GM21723 (cell line): ENCODE measurements at regions not wholly inside any gene's neighbourhood (a gene's known extent, or its start where the extent isn't known, plus 50 kb on each side); places are given as distances from the start of the nearest gene placed in this dataset.
"Not testable (repeated sequence)": the region's sequence is repeated elsewhere in the genome, so short reads cannot be mapped to it uniquely, and the experiment has no call there.

Experiments used
- ATAC-seq: cut with Tn5 transposase; IDR thresholded peaks from one replicate; pipeline ENCODE4 v1.9.1; 2021; ENCODE audit warnings: mild to moderate bottlenecking, moderate library complexity; ENCODE audit not compliant: unreplicated experiment

DNA sequence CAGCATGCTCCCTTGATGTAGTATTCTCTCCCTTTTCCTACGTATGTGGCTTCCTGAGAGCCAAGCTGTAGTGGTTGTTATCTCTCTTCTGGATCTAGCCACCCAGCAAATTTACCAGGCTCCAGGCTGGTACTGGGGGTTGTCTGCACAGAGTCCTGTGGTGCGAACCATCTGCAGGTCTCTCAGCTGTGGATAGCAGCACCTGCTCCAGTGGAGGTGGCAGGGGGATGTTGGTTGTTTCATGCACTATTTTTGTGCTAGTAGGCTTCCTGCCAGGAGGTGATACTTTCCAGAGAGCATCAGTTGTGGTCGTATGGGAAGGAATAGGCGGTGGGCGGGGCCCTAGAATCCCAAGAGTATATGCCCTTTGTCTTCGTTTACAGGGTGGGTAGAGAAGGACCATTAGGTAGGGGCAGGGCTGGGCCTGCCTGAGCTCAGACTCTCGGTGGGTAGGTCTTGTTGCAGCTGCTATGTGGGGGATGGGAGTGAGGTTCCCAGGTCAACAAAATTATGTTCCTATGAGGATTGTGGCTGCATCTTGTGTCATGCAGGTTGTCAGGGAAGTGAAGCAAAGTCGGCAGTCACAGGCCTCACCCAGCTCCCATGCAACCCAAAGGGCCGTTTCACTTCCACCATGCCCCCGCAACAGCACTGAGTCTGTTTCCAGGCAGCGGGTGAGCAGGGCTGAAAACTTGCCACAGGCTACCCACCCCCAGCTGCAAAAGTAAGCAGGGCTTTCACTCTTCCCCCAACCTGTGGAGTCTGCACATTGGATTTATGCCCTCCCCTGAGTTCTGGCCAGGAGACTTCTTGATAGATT is 1139.5 kb downstream of the BCL11A start:
- no peak for ATAC-seq

DNA sequence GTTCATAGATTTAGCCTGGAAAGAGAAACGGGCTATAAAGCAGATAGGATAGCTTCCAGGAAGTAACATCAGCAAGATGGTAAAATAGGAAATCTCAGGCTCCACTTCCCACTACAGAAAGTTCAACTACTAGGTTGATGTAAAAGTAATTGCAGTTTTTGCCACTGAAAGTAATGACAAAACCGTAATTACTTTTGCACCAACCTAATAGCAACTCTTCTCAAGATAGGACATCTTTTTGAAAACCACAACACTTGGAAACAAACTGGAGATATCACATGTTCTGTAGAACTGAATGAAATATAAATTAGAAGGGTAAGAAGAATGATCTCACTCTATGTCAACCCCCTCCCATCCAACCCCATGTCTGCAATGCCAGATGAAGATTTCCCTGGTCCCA is 1154.3 kb downstream of the BCL11A start:
- ATAC-seq = no peak

DNA sequence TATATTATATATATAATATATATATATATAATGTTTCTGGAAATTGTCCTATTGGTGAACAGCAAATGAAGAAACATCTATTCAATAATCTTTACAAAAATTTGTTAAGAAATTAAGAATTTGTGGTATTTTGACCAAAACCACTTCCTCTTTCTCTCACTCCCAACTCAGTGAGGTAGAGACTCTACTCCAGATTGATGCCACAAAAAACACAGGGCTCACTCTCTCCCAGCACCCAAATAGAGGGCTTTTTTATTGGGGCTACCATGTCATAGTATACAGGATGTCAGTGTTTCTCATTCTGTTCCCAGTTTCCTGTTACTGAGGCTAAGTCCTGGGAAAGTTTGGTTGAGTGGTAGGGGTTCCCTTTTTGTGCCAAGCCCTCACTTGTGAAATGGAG is 1155.4 kb downstream of the BCL11A start:
- no peak for ATAC-seq

DNA sequence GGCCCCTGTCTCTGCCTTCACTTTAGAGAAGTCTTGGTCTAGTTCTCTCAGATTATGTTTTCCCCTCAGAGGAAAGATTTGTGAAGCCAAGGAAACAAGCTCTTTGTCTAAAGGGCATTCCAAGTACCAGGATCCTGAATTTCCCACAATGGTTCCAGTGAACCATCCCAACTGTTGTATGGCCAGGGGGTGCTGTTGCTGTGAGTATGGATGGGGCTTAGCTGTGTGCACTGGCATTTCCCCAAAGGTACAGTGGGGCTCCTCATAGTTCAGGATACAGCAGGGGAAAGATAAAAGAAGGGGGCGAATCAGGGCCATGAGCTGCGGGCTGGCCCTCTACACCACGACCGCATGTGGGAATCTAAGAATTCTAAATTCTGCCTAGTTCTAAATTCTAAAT is 1154.0 kb upstream of the FANCL start:
- no peak for ATAC-seq

DNA sequence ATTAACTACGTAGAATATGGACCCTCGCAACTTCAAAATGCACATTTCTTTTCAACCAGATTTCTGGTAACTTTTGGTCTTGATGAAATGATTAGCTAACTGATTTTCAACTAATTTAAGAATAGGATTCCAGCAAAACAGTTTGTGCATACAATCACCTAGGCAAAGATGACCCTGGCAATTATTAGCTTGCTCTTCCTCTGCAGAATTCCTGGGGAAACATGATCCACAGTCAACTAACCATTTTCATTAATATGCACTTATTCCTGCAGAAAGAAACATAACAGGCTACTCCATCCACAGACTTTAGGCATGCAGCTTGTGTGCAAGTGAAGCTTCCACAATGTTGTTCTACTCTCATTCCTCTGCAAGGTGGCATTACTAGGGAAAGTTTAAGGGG is 1150.8 kb upstream of the FANCL start:
- ATAC-seq = no peak

GRCh38 chr2:59390581-59390980 is 1149.5 kb upstream of the FANCL start:
- ATAC-seq = no peak

DNA sequence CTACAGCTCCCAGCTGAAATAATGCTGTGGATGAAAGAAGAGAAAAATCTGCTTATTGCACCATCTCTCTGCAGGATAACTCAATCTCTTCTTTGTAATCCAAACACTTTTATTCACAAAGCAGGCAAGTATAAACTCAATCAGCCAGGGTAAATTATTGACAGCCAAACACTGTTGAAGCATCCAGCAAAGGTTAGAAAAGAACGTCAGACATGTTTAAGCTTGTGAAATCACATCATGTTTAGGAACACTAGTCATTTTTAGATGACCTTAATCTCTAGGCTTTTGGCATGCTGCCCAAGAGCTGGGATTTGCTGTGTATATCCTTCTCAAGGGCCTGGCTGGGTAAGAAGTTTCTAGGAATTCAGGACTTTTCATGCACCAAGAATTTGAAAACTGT is 1148.1 kb upstream of the FANCL start:
- no peak for ATAC-seq

DNA sequence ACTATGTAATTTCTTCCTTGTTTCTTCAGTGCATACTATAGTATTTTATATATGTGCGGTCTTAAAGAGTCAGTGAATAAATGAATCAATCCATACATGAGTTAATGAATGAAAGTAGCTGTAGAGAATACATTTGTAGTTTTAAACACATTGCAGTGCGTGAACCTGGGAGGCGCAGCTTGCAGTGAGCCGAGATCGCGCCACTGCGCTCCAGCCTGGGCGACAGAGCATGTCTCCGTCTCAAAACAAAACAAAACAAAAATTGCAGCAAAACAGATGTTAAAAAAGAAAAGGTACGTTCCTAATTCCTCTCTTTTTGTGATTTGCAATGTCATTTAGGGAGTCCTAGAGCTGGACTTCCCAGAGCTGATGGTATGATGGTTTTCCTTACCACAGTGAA is 1144.8 kb upstream of the FANCL start:
- no peak for ATAC-seq

GRCh38 chr2:59383473-59383872 is 1142.3 kb upstream of the FANCL start:
- ATAC-seq = no peak

GRCh38 chr2:59378127-59378526 is 1137.0 kb upstream of the FANCL start:
- ATAC-seq = no peak

DNA sequence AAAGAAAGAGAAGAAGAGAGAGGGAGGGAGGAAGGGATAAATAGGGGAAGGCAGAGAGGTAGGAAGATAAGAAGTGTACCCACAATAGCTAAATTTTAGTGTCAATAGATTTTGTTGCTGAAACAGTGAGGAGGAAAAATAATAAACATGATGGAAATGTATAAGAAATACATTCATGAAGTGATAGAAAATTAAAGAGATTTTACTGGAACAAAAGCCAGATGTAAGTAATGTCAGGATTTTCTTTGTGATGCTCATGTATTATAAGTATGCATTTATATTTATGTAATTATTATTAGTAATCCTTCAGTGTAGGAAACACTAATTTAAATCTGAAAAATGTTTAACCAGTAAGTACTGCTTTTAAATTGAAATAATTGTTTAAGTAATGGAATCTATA is 1125.2 kb upstream of the FANCL start:
- no peak for ATAC-seq

DNA sequence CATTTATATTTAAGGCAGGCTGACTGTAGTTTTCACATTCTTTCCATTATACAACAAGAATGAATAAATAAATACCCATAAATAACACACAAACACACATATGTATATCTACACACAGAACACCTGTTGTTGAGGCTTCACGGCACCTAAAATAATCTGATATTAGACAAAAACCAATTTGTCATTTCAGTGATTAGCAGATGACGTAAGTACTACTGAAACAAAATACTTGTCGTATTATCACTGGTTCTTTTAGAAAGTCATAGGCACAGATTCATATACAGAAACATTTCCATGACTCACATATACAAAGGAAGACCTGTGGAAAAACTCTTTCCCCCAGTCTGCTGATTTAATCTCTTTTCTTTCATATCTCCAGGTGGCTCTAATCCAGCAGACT is 1113.4 kb upstream of the FANCL start:
- ATAC-seq = no peak

GRCh38 chr2:59353306-59353921 is 1112.3 kb upstream of the FANCL start:
- no peak for ATAC-seq

DNA sequence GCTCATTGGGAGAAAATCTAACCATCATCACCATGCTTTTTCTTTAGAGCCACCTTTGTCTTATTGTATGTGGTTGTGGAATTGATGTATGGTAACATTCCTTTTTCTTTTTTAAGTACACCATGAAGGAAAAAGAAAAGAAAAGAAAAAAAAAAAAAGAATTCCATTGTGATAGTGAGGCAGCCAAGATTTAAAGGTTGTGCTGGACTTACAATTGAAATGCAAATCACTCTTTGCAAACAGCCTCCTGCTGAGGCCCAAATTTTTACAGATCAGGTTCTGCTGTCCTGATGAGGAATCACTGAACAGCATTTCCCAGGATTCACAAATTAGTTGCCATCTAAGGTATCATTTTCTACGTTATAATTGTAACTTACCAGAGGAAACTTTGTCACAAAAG is 1101.0 kb upstream of the FANCL start:
- no peak for ATAC-seq

DNA sequence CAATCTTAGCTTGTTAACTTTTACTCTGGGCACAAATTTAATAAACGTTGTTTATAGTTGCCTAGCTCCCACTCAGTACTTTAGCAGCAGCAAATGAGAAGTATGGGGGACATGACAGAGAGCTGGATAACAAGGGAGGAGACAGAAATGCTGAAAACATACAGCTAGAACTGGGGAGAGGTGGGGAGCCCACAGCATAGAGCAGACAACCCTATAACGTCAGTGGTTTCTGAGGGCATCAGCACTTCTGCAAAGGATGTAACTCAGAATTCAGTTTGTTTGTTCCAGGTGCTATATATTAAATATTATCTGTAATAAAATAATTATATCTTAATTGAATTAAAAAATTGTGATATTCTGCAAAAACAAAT is 1098.7 kb upstream of the FANCL start:
- no peak for ATAC-seq

DNA sequence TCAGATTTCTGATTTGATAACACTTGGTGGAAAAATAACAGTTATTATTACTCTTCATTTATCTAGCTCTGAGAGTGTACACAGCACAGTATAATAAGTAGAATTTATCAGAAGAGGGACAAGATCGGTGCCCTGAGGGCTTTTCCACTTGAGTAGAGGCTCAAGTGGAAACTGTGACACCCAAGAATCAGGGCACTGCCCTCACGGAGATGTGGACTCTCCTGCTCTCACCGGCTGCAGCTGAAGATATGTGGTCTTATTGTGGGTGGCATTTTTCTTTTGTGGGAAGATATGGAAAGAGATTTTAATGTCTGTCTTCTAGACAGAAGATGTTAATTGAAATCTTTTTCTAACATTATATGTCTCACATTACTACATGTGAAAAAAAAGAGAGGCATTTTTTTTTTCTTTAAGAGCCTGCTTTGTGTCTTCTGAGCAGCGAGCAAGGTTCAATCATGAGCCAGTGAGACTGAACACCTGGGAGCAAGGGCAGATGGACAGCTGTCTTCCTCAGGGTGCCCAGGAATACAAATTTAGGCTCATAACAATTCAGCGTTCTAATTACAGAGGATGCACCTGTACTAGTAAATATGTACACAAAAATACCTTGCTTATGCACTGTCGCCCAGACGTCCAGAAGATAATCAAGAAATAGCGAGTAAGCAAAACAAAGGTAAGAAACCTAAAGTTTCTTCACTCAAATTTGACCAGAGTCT is 1098.2 kb upstream of the FANCL start:
- no peak for ATAC-seq

GRCh38 chr2:59333007-59333406 is 1091.9 kb upstream of the FANCL start:
- no peak for ATAC-seq

GRCh38 chr2:59326581-59327365 is 1085.6 kb upstream of the FANCL start:
- not testable (repeated sequence) for ATAC-seq

DNA sequence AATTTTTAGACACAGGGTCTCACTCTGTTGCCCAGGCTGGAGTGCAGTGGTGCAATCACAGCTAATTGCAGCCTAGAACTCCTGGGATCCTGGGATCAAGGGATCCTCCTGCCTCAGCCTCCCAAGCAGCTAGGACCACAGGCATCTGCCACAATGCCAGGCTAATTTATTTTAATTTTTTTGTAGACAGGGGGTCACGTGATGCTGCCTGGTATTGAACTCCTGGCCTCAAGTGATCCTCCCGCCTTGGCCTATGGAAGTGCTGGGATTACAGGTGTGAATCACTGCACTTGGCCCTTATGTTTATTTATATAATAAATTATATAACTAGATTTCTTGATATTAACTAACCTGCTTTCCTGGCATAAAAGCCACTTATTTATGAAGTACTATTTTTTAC is 1081.7 kb upstream of the FANCL start:
- ATAC-seq = no peak

DNA sequence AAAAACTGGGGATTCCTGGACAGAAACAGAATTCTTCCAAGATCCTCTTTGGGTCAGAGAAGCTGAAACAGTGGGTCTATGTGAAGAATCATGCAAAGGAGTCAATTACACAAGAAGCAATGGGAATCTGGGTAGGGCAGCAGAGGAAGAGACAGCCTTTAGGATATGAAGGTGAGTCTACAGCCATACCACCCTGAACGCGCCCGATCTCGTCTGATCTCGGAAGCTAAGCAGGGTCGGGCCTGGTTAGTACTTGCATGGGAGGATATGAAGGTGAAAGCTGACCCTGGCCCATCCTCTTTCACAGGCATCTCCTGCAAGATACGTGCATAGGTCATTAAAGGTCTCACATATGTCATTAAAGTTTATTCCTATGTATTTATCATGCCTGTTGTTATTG is 1080.9 kb upstream of the FANCL start:
- no peak for ATAC-seq

GRCh38 chr2:59314031-59314766 is 1073.1 kb upstream of the FANCL start:
- no peak for ATAC-seq
